MM.1S (cell line): ENCODE measurements at regions not wholly inside any gene's neighbourhood (a gene's known extent, or its start where the extent isn't known, plus 50 kb on each side); places are given as distances from the start of the nearest gene placed in this dataset.

Experiments
- CTCF ChIP-seq: fragments of 300-600 bp; sonication (generic); IDR thresholded peaks from 2 replicates; pipeline ENCODE4 v1.5.1; 2016; ENCODE audit warnings: antibody characterized with exemption, low read length, mixed read lengths
- EZH2 ChIP-seq: fragments of 300-600 bp; sonication (generic); optimal IDR thresholded peaks from 2 replicates; pipeline ENCODE3; 2017; ENCODE audit warnings: low read depth, mild to moderate bottlenecking, antibody characterized with exemption, low read length, mixed read lengths
- EZH2phosphoT487 ChIP-seq: fragments of 300-600 bp; sonication (generic); IDR thresholded peaks from 2 replicates; pipeline ENCODE4 v1.6.1; 2018; ENCODE audit warnings: antibody characterized with exemption, low read length

DNA sequence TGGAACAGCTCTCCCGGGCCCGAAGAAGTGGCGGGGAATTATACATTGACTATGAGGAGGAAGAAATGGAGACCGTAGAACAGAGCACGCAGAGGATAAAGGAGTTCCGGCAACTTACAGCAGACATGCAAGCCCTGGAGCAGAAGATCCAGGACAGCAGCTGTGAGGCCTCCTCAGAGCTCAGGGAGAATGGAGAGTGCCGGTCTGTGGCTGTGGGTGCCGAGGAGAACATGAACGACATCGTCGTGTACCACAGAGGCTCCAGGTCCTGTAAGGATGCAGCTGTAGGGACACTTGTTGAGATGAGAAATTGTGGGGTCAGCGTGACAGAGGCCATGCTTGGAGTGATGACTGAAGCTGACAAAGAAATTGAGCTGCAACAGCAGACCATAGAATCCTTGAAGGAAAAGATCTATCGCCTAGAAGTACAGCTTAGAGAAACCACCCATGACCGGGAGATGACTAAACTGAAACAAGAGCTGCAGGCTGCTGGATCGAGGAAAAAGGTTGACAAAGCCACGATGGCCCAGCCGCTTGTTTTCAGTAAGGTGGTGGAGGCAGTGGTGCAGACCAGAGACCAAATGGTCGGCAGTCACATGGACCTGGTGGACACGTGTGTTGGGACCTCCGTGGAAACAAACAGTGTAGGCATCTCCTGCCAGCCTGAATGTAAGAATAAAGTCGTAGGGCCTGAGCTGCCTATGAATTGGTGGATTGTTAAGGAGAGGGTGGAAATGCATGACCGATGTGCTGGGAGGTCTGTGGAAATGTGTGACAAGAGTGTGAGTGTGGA, 129.5 kb upstream of the DMRT1 start:
- TF ChIP-seq CTCF (no peak), EZH2phosphoT487 (no peak), EZH2 (no peak)
